ENCODE measurements at regions not wholly inside any gene's neighbourhood (a gene's known extent, or its start where the extent isn't known, plus 50 kb on each side); places are given as distances from the start of the nearest gene placed in this dataset.

- DNase-seq (ENCODE audit: extremely low read depth, low read depth), result no peak
- H3K4me3 ChIP-seq (replicated peaks; ENCODE audit: low read depth, low read length), result no peak overlapping the region
- no peak for TF ChIP-seq CTCF (IDR thresholded peaks at IDR 0.05; ENCODE audit: low read depth, low read length, missing control alignments)
These were observed 1311.3 kb downstream of the FAM181B start for GRCh38 chr11:81422402-81422801.

GRCh38 chr11:81421251-81421860 lies 1312.3 kb downstream of the FAM181B start:
- H3K4me3 ChIP-seq (replicated peaks; ENCODE audit: low read depth, low read length), result no peak overlapping the region

GRCh38 chr11:81420668-81421250 lies 1312.9 kb downstream of the FAM181B start:
- no peak overlapping the region for H3K4me3 ChIP-seq (replicated peaks; ENCODE audit: low read depth, low read length)
- no peak for DNase-seq (ENCODE audit: extremely low read depth, low read depth)
- TF ChIP-seq CTCF (IDR thresholded peaks at IDR 0.05; ENCODE audit: low read depth, low read length, missing control alignments), result no peak

More at GRCh38 chr11:81421251-81421860, 1312.3 kb downstream of the FAM181B start:
- TF ChIP-seq CTCF (IDR thresholded peaks at IDR 0.05; ENCODE audit: low read depth, low read length, missing control alignments), result no peak
- DNase-seq (ENCODE audit: extremely low read depth, low read depth), result no peak

GRCh38 chr11:81397316-81397715 lies 1336.3 kb downstream of the FAM181B start:
- no peak for TF ChIP-seq CTCF (IDR thresholded peaks at IDR 0.05; ENCODE audit: low read depth, low read length, missing control alignments)
- no peak overlapping the region for H3K4me3 ChIP-seq (replicated peaks; ENCODE audit: low read depth, low read length)
- DNase-seq (ENCODE audit: extremely low read depth, low read depth), result no peak

- DNase-seq (ENCODE audit: extremely low read depth, low read depth), result no peak
- H3K4me3 ChIP-seq (replicated peaks; ENCODE audit: low read depth, low read length), result no peak overlapping the region
- no peak for TF ChIP-seq CTCF (IDR thresholded peaks at IDR 0.05; ENCODE audit: low read depth, low read length, missing control alignments)
These were observed 1339.4 kb downstream of the FAM181B start for GRCh38 chr11:81394311-81394710.

GRCh38 chr11:81388326-81388725 lies 1345.3 kb downstream of the FAM181B start:
- DNase-seq (ENCODE audit: extremely low read depth, low read depth), result no peak

More at GRCh38 chr11:81388326-81388725, 1345.3 kb downstream of the FAM181B start:
- no peak overlapping the region for H3K4me3 ChIP-seq (replicated peaks; ENCODE audit: low read depth, low read length)
- no peak for TF ChIP-seq CTCF (IDR thresholded peaks at IDR 0.05; ENCODE audit: low read depth, low read length, missing control alignments)

Data from HFF-Myc (cell line).